Stimulated activated CD4-positive, alpha-beta T cell treated with anti-CD3 and anti-CD28 coated beads, Interleukin-12 subunit alpha, Interleukin-12 subunit beta, amount 100 ng/mL, for 48 hours (primary cell): ENCODE measurements at regions not wholly inside any gene's neighbourhood (a gene's known extent, or its start where the extent isn't known, plus 50 kb on each side); places are given as distances from the start of the nearest gene placed in this dataset.

Experiments used
- DNase-seq, 3 donors: peaks; one replicate each; pipeline ENCODE4 v3.0.0-alpha.2; 2020; ENCODE audit warnings: low read depth in 2 of 3, low spot score in 1 of 3

DNA sequence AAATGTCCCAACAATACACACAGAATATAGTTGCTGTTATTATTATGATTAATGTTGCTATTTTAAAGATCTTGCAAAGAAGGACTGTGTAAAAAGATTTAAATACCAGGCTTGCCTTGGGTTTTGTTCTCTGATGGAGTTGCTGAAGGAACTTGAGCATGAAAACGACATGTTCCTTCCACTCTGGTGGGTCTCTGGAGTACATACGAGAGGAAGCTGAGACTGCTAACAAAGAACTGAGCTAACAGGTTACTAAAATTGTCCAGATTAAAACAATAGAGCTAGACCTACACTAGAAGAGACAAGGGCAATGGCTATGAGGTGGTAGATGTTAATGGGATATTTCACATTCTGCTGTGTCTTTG, 612.2 kb downstream of the TSN start:
- no peak for DNase-seq

DNA sequence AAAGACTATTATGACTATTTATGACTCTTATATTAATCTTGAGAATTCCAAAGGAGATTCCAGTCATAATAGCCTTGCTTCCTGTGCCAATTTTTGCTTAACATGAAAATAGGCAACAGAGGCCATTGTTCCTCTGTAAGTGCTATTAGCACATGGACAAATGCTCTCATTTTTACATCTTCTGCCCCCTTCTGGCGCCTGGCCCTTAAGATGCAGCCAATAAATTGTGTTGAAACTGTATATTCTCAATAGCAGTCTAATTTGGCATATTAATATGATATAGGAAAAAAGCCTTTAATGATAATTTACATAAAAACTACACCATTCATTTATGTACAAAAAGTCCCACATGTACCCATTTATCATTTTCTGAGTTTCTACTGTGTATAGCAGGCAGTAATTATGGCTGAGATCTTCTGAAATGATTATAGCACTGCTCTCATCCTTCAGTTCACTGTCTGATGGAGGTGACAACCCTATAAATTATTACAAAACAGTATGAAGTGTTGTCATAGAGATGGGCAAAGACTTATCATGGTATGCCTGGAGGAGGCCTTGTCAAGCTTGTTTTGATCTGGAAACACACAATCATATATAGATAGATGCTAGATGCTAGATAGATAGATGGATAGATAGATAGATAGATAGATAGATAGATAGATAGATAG, 613.3 kb downstream of the TSN start:
- DNase-seq: no peak

DNA sequence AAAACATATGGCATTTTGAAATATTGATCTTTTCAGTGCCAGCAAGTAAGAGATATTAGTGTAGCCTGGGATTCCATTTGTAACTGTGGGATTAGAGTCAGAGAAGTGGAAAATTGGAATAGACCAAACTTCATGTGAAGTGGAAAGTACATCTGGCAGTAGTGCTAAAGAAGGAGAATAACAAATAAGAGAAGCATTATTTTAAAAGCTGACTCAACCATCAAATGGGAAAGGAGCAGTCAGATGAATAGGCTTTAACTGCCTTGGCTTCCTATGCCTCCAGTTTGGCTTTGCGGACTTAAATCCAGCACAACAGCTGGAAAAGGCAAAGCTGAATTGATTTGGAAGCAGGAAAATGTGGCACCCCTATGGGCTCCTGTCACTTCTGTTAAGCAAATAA, 623.1 kb downstream of the TSN start:
- no peak for DNase-seq

DNA sequence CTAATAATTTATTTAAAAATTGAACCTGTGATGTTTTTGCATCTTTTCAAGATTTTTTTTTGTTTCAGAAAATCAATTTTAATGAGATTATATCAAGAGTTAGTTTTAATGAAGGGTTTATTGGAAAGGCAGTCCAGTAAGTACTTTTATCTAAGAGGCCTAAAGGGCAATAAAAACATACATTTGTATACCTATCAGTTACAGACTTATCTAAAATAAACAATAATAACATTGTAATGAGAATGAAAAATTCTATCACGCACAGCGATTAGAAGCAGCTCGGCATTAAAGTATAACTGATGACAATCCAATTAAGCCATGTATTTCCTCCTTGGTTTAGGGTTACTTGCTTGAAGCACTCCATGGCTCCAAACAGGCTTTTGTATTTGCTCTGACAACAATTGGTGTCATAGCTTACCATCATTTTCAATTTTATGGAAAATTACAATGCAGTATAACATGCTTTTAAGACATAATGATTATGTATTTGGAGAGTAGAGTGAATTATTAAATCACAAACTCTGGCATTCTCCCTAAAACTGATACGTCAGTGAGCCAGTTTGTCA, 629.4 kb downstream of the TSN start:
- no peak for DNase-seq

DNA sequence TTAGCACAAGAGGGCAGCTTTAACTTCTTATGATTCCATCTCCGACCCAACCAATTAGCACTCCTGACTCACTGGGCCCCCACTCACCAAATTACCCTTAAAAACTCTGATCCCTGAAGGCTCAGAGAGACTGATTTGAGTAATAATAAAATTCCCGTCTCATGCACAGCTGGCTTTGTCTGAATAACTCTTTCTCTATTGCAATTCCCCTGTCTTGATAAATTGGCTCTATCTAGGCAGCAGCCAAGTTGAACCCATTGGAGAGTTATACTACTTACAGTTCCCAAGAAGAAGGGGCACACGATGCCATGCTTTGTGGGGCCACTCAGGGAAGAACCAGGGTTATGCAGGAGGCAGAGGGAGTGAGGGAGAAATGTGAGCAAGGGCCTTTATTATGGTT, 632.8 kb downstream of the TSN start:
- no peak for DNase-seq

DNA sequence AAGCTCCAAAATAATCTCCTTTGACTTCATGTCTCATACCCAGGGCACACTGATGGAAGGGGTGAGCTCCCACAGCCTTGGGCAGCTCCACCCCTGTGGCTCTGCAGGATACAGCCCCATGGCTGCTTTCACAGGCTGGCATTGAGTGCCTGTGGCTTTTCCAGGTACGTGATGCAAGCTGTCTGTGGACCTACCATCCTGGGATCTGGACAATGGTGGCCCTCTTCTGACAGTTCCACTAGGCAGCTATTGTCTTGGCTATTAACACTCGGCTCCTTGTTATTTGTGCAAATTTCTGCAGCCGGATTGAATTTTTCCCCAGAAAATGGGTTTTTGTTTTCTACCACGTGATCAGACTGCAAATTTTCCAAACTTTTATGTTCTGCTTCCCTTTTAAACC, 634.2 kb downstream of the TSN start:
- DNase-seq: no peak

DNA sequence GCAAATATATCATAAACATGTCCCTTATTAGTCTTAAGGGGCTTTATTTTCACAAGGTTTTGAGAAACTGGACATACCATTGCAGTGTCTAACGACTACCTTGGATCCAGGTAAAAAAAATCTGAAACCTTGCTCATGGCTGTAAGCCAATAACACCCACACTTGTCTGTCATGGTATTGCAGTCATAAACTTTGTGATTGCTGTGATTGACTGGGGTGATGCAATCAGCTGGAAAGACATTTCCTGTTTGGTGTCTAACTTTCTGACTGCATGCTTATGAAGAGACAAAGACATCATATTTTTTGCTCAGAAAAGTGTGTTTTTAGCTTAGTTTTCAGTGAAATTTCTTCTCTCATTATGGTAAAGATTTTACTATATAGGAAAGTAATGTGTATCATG, 635.0 kb downstream of the TSN start:
- DNase-seq: no peak

DNA sequence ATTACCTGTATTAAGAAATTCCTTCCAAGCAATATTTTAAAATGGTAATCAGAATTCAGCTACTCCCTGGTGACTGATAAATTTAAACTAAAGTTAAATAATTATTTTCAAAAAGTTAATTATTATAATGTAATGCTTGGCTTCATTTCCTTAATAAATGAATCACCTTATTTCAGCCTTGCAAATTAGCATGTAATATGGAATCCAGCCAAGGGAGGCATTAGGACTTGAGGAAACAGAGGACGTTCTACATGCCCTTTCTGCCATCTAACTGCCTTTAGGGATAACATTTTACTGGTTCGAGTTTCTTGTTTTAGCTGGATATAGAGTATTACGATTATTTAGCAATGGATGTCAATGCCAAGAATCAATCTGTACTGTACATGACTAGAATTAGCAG, 636.3 kb downstream of the TSN start:
- no peak for DNase-seq

DNA sequence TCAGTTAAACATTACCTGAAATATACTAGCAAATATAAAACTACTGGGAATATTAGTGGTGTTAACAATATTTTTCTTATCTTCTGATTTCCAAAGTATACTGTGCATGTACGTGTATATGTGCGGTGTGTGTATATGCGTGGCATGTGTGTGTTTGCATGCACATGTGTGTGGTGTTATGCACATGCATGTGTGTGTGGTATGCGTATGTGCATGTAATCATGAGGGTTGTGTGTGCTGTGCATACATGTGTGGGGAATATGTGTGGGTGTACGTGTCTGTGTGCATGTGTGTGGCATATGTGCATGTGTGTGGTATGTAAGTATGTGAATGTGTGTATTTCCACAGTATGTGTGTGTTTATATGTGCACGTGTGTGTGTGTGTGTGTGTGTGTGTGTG, 640.2 kb downstream of the TSN start:
- DNase-seq: no peak

DNA sequence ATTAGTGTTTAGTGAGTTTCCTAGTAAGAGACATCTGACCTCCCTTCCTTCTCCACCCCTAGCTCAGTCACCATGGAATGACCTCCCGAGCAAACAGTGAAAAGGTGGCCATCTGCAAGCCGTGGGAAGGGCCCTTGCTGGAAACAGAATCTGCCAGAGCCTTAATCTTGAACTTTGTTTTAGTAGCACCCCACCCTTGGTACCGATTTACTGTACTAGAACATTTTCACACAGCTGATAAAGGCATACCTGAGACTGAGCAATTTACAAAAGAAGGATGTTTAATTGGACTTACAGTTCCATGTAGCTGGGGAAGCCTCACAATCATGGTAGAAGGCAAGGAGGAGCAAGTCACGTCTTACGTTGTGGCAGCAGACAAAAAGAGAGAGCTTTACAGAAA, 655.8 kb downstream of the TSN start:
- DNase-seq: no peak

DNA sequence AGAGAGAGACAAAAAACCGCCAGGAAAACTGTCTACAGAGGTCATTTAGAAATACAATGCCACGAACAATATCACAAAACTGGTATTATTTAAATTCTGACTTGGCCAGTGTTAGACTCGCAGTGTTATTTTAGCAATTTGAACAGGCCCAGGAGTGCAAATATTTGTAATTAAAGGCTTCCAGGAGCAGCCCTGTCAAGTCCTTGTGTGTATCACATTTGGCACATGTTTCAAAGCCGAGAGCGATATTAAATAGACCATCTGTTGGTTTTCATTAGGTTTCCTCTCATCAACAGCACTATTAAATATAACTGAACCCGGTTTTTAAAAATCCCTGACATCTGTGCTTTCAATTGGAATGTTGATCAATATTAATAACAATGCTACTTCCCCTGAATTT, 656.9 kb downstream of the TSN start:
- DNase-seq: no peak

DNA sequence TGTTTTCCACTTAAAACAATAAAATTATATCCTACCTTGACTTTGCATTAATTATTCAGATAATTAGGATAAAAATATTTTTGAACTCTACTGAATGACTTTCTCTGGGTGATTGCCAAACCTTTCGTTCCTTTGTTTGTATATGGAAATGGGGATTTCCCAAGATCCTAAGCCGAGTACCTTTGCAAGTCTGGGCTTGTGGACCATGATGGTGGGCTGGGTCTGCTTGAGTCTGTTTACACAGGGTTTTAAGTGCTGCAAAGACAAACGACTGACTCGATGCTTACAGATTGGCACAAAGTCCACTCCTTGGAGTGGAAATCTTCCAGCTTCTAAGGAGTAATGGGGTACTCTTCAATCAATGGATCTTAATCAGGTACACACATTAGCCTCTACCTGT, 659.5 kb downstream of the TSN start:
- no peak for DNase-seq

DNA sequence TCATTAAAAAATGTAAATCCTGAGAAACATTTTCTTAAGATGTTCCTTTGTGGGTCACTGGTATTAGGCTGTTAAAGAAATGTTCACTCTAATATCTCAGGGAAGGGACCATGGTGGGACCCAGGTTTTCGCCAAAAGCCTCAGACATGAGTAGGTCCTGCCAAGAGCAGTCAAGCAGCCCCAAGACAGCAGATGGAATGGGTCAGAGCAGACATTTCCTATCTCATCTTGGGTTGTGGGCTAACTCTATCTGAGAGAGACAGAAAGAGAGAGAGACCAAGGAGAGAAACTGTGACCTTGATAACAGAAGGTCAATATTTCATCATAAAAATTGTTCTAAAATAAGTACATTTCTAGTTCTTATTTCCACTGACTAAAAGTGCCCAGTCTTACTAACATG, 661.7 kb downstream of the TSN start:
- no peak for DNase-seq

DNA sequence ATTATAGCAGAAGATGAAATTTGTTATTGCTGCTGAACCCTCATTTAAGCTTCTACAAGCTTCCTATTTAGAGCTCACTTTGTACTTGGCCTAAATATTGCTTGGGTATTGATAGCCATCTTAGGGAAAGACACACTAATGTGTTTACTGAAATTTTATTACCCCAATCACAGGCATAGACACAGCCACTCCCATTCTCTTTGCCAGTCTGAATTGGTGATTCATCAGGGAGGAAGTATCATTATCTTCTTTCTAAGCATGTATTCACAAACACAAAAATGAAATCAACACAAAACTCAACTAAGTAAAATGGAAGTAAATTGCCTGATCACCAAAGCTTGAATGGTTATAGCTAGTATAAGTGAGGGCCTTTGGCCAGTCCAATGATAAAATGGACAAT, 666.3 kb downstream of the TSN start:
- DNase-seq: no peak

DNA sequence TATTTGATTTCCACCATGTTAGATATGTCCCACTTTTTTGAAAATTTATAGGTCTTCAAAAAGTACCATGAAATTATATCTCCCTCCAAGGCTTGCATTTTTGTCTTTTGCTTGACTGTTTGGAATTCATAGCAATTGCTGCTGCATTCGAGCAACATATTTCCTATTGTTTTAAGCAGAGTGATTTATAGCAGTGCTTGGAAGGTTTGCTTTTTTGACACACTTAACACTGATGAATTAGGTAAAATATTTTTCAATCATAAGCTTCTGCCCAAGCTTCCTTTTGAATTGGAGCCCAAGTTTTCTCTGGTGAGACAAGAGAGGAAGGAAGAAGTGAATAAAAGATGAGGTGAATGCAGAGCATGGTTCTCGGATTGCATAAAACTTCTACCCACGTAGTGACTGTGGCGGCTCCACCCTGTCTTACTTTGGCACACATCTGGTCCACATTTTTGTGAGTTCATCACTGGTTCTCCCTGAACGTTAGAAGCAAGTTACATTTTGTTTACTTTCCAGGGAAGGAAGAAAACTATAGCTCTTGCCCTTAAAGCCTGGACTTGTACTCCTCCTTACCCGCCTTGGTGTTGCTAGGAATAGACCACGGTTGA, 667.0 kb downstream of the TSN start:
- no peak for DNase-seq

DNA sequence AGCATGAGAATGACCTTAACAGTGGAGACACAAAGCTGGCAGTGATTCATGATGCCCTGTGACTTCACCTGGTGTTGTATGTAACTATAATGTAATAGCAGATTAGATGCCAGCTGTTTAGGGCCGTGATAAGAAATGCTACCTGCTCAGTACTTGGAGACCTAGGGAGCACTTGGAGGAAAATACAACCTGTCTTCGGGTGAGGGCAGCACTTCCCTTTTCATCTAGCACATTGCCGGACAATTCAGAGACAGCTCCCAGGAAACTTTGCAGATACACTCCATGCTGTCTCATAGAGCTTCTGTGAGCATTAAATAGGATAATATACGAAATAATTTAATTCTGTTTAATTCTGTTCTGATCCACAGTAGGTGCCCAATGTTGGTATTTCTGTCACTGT, 668.5 kb downstream of the TSN start:
- DNase-seq: no peak

DNA sequence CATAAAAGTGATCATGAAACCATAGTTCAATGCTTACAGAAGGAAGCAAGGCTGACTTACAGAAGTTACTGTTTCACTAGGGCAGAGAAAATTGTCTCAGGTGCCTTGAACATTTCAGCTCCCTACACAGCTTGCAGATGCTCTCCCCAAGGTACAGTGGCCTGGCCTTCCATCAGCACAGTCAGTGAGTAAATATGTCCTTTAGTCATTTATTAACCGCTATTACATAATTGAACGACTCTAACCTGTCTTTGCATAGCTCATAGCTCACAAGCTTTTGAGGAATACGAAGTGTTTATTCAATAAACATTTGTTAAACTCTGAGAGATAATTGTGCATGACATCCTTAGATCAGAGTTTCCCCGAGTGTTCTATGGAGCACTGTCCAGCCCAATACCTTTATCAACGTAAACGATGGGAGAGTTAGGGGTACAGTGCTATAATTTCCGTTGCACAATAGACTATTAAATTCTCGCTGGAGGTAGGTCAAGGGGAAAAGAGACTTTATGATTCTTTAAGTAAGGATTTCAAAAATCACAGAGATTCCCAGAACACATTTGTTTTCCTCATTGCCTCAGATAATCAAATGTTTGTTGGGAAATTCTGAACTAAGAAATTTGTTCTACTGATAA, 677.8 kb downstream of the TSN start:
- no peak for DNase-seq

DNA sequence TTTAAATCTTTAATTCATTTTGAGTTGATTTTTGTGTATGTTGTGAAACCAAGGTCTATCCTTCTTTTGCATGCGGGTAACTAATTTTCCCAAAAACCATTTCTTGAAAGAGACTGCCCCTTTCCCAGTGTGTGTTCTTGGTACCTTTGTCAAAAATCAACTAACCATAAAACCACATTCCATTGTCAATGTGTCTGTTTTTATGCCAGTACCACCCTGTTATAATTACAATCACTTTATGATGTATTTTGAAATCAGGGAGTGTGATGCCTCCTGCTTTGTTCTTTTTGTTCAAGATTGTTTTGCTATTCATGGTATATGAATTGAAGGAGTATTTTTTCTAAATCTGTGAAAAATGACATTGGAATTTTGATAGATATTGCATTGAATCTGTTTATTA, 689.6 kb downstream of the TSN start:
- no peak for DNase-seq

DNA sequence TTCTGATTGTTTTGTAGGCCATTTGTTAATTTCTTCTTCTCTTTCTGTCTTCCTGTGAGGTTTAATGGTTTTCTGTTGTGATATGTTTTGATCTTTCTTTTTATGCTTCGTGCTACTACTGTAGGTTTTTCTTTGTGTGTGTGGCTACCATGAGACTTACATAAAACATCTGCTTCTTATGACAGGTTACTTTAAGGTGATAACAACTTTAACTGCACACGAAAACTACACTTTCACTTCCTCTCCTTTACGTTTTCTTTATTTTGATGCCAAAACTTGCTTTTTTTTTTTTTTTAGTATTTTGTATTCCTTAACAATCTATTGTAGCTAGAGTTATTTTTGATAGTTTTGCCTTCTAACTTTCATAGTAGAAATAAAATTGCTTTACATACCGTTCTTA, 691.3 kb downstream of the TSN start:
- no peak for DNase-seq

DNA sequence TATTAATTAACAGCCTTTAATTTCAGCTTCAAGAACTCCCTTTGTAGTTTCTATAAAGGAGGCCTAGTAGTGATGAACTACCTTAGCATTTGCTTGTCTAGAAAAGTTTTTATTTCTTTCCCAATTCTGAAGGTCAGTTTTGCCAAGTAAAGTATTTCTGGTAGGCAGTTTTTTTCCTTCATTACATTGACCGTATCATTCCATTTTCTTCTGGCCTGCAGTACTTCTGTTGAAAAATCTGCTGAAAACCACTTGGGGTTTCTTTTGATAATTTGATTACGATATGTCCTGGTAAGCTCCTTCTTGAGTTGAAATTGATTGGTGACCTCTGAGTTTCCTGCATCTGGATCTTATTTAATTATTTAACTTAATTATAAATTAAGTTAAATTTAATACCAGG, 691.8 kb downstream of the TSN start:
- DNase-seq: no peak

DNA sequence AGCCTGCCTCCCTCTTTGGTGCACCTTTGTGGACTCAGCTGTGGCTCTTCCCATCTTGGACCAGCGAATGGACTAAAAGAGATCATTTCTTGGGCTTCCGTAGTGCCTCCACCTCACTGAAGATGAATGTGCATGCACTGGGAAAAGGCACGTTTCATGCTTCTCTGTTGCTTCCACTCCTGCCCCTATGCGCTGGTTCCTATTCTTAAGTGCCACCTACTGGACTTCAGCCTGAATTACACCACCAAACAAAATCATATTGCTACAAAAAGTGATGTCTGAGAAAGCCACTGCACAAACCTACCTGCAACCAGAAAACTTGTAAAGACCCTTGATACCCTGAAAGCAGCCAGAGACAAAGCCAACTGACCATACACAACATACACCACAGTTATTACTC, 695.6 kb downstream of the TSN start:
- DNase-seq: no peak

DNA sequence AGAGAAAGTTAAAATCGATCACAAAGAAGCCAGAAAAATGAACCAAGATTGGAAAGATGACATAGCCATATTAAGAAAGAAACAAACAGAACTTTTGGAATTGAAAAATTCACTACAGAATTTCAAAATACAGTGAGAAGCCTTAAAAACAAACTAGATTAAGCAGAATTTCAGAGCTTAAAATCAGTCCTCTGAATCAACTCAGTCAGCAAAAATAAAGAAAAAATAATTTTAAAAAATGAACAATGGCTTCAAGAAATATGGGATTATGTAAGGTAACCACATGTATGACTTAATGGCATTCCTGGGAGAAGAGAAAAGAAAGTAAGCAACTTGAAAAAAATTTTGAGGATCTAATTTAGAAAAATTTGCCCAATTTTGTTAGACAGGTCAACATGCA, 696.2 kb downstream of the TSN start:
- no peak for DNase-seq

DNA sequence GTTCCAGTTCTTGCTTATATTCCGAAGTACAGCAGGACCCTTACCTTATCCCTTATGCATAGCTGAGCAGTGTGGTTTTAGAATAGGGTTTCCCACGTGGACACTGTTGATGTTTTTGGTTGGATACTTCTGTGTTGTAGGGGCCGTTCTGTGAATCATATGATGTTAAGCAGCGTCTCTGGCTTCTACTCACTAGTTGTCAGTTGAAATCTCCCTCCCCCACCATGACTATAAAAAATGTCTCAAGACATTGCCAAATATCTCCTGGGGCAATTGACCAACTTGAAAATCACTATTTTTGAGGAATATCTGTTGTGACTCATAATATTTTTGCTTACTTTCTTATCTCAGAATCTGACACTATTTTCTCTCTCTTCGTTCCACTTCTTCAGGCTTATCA, 713.7 kb downstream of the TSN start:
- DNase-seq: no peak
